HepG2 (cell line): ENCODE measurements at regions not wholly inside any gene's neighbourhood (a gene's known extent, or its start where the extent isn't known, plus 50 kb on each side); places are given as distances from the start of the nearest gene placed in this dataset.

Source experiments
- ATAC-seq: fragments of 200-7000 bp; cut with Tn5 transposase; 3 replicates; pipeline ENCODE4 v1.9.1; 2020; ENCODE audit warnings: mild to moderate bottlenecking, moderate library complexity
- BruUV-seq: library from RNA; stranded (reverse); fragments of 400-500 nt; replicated peaks from 2 replicates; lab custom pipeline; 2021; lab: Mats Ljungman, UMichigan
- CTCF ChIA-PET: fragments of 300-600 bp; formaldehyde crosslinking; extraction: SDS; loops from one replicate; lab custom pipeline; 2021; ENCODE audit warnings: low total read pairs, inconsistent platforms, low intra/inter-chr PET ratio; lab: Yijun Ruan, JAX
- POLR2A ChIA-PET: fragments of 350-600 bp; sonication (Branson Sonifier 250); formaldehyde crosslinking; loops from one replicate; lab custom pipeline; 2020; ENCODE audit warnings: antibody characterized with exemption, inconsistent platforms; lab: Yijun Ruan, JAX
- DNase-seq: peaks from one replicate; pipeline ENCODE4 v3.0.0-alpha.2; 2015; ENCODE audit warnings: low spot score
- FAIRE-seq: peaks from 3 replicates; lab custom pipeline; 2011; peaks lifted over from hg19 to GRCh38; lab: Jason Lieb, UNC
- H2AFZ ChIP-seq: one replicate; pipeline ENCODE4 v1.6.1; 2011; ENCODE audit warnings: low read length, inconsistent platforms
- H3K27ac ChIP-seq: fragments of 300-600 bp; 3 replicates; pipeline ENCODE4 v1.8.0; 2011; ENCODE audit warnings: mixed run types, mild to moderate bottlenecking, mixed read lengths, low read length, inconsistent platforms; ENCODE audit not compliant: insufficient read depth; ENCODE audit errors: extremely low read length
- H3K27me3 ChIP-seq, 2 experiments: fragments of 200-600 bp in 1 of 2; 2 replicates in 1 of 2; 3 replicates in 1 of 2; pipeline versions ENCODE4 v1.6.0 to v1.8.0; 2011; ENCODE audit warnings: low read length in 2 of 2, mild to moderate bottlenecking in 2 of 2, moderate library complexity in 2 of 2, inconsistent platforms in 1 of 2; ENCODE audit not compliant: insufficient read depth in 2 of 2, control insufficient read depth in 1 of 2
- H3K36me3 ChIP-seq, 2 experiments: fragments of 200-600 bp in 1 of 2; replicated peaks in 1 of 2; 2 replicates in 1 of 2; 3 replicates in 1 of 2; pipeline versions ENCODE4 v1.5.1 to v1.8.0; 2011; ENCODE audit warnings: low read length in 2 of 2, inconsistent platforms in 1 of 2; ENCODE audit not compliant: insufficient read depth in 2 of 2, control insufficient read depth in 1 of 2
- H3K4me1 ChIP-seq: 2 replicates; pipeline ENCODE4 v1.5.1; 2012; ENCODE audit warnings: low read length, inconsistent platforms; ENCODE audit not compliant: insufficient read depth
- H3K4me2 ChIP-seq: 2 replicates; pipeline ENCODE4 v1.6.0; 2011; ENCODE audit warnings: low read depth, low read length, inconsistent platforms
- H3K4me3 ChIP-seq, 3 experiments: fragments of 200-600 bp in 1 of 3; sonication (generic), shearing (Covaris generic) in 1 of 3; replicated peaks in 1 of 3; 2 replicates each; pipeline ENCODE4 v1.5.1; 2011 to 2016; ENCODE audit warnings: low read length in 3 of 3, inconsistent platforms in 2 of 3, low read depth in 2 of 3, mild to moderate bottlenecking in 2 of 3, control low read depth in 1 of 3, mixed read lengths in 1 of 3; ENCODE audit not compliant: insufficient read depth in 1 of 3
- H3K79me2 ChIP-seq: one replicate; pipeline ENCODE4 v1.6.1; 2011; ENCODE audit warnings: low read length, inconsistent platforms; ENCODE audit not compliant: insufficient read depth
- H3K9ac ChIP-seq: 2 replicates; pipeline ENCODE4 v1.6.0; 2011; ENCODE audit warnings: mild to moderate bottlenecking, low read depth, low read length, inconsistent platforms; ENCODE audit not compliant: insufficient read depth
- H3K9me3 ChIP-seq: 2 replicates; pipeline ENCODE4 v1.5.1; 2012; ENCODE audit warnings: mild to moderate bottlenecking, low read length
- H4K20me1 ChIP-seq: 2 replicates; pipeline ENCODE4 v1.6.0; 2011; ENCODE audit warnings: inconsistent platforms, mild to moderate bottlenecking, low read length, moderate library complexity; ENCODE audit not compliant: insufficient read depth
- ARID5B ChIP-seq: IDR thresholded peaks from 2 replicates; pipeline ENCODE4 v1.4.0; 2020; ENCODE audit warnings: mild to moderate bottlenecking, missing genetic modification reagents
- ESRRA ChIP-seq: sonication (generic); formaldehyde crosslinking; IDR thresholded peaks from 2 replicates; pipeline ENCODE4 v1.5.1; 2020; ENCODE audit warnings: mild to moderate bottlenecking, low read depth, missing genetic modification reagents
- HOXA9 ChIP-seq: sonication (generic); formaldehyde crosslinking; IDR thresholded peaks from 2 replicates; pipeline ENCODE4 v1.8.1; 2022; ENCODE audit warnings: missing genetic modification reagents, mild to moderate bottlenecking, moderate library complexity, borderline replicate concordance
- KDM2A ChIP-seq: sonication (generic); formaldehyde crosslinking; IDR thresholded peaks from 2 replicates; pipeline ENCODE4 v1.4.0; 2020; ENCODE audit warnings: low read depth, missing genetic modification reagents, borderline replicate concordance
- MLX ChIP-seq: IDR thresholded peaks from 2 replicates; pipeline ENCODE4 v1.6.1; 2016
- RCOR2 ChIP-seq: IDR thresholded peaks from 2 replicates; pipeline ENCODE4 v1.6.1; 2016; ENCODE audit warnings: missing biosample characterization, missing genetic modification reagents
- SATB2 ChIP-seq: sonication (generic); formaldehyde crosslinking; IDR thresholded peaks from 2 replicates; pipeline ENCODE4 v1.5.0; 2020; ENCODE audit warnings: missing genetic modification reagents
- THYN1 ChIP-seq: sonication (generic); formaldehyde crosslinking; IDR thresholded peaks from 2 replicates; pipeline ENCODE4 v1.8.1; 2023; ENCODE audit warnings: low read depth, mild to moderate bottlenecking, moderate library complexity, missing genetic modification reagents, borderline replicate concordance
- ZC3H13 ChIP-seq: sonication (generic); formaldehyde crosslinking; IDR thresholded peaks from 2 replicates; pipeline ENCODE4 v1.8.1; 2023; ENCODE audit warnings: mild to moderate bottlenecking, missing genetic modification reagents, moderate library complexity
- ZFP82 ChIP-seq: sonication (generic); formaldehyde crosslinking; IDR thresholded peaks from 2 replicates; pipeline ENCODE4 v1.5.1; 2020; ENCODE audit warnings: mild to moderate bottlenecking, missing genetic modification reagents, borderline replicate concordance
- ZNF30 ChIP-seq: sonication (generic); formaldehyde crosslinking; IDR thresholded peaks from 2 replicates; pipeline ENCODE4 v1.5.0; 2020; ENCODE audit warnings: mild to moderate bottlenecking, missing genetic modification reagents
- ZNF614 ChIP-seq: IDR thresholded peaks from 2 replicates; pipeline ENCODE4 v1.6.1; 2018; ENCODE audit warnings: missing biosample characterization, missing genetic modification reagents, inconsistent platforms, borderline replicate concordance
- ZSCAN29 ChIP-seq: sonication (generic); formaldehyde crosslinking; conservative IDR thresholded peaks from 2 replicates; pipeline ENCODE4 v1.4.0; 2020; ENCODE audit warnings: mild to moderate bottlenecking, missing genetic modification reagents
- WGBS: methylation state at CpG from one replicate; pipeline ENCODE4 v1.1.6; 2017; ENCODE audit warnings: low lambda C conversion rate; 5-methylcytosine and 5-hydroxymethylcytosine counted together
- in situ Hi-C: cut with HindIII; loops from 2 replicates; pipeline ENCODE4 v1.10.0; 2017; ENCODE audit warnings: low pct_unique_long_range_greater_than_20kb; ENCODE audit not compliant: extremely low pct_ligation_motif_present
- intact Hi-C: fragments of 100-400 bp; cut with micrococcal nuclease; formaldehyde crosslinking; loops from one replicate; pipeline ENCODE4 v1.10.0; 2022; ENCODE audit not compliant: unreplicated experiment
- TF ChIP-seq, protein P1 (sequence below): sonication (generic); formaldehyde crosslinking; IDR thresholded peaks from 2 replicates; pipeline ENCODE4 v1.8.0; 2022; ENCODE audit warnings: mild to moderate bottlenecking, missing genetic modification reagents
- TF ChIP-seq, protein P2 (sequence below): sonication (generic); formaldehyde crosslinking; conservative IDR thresholded peaks from 2 replicates; pipeline ENCODE4 v1.8.0; 2022; ENCODE audit warnings: mild to moderate bottlenecking, moderate library complexity, missing genetic modification reagents

DNA sequence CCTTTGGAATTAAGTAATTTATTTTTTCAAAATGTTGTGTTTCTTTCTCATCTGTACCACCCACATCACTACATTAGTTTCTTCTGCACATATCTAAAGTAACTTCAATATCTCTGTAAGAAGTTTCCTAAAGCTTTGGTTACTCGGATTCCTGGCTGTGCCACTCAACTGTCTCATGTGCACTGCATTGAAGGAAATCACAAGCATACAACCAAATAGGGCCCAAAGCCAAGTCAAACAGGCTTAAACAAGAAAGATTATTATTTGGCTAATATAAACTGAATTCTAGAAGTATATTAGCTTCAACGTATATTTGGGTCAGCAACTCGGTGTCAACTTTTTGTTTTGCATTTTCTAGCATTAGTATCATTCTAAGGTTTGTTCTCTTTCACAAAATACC lies 1647.6 kb upstream of the SPRY2 start:
- BruUV-seq = no TSS peak
- Histone ChIP-seq H3K9me3 (no peaks in the 10 kb centered on the region), H3K4me1 (no peaks in the 10 kb centered on the region), H3K27me3 (no peaks in the 10 kb centered on the region), H2AFZ (no peak overlapping the region), H3K36me3 (no peaks in the 10 kb centered on the region), H3K4me2 (no peak overlapping the region), H3K4me3 (no peak overlapping the region), H4K20me1 (no peaks in the 10 kb centered on the region), H3K79me2 (no peaks in the 10 kb centered on the region), H3K27ac (no peak overlapping the region), H3K9ac (no peak overlapping the region)
- in situ Hi-C loops (no loop called here), intact Hi-C loops (no loop called here)
- no peak for ATAC-seq
- WGBS = 3% methylated on average over 3 of the region's 3 CpGs
- ChIA-PET CTCF (no interaction called here), POLR2A (no interaction called here)
- no peak for DNase-seq
- no peak for FAIRE-seq
- TF ChIP-seq ZSCAN29 (CRISPR knock-in tag) (no peak), ESRRA (CRISPR knock-in tag) (no peak), THYN1 (CRISPR knock-in tag) (no peak), SATB2 (CRISPR knock-in tag) (no peak), RCOR2 (CRISPR knock-in tag) (no peak), ZFP82 (CRISPR knock-in tag) (no peak), ARID5B (CRISPR knock-in tag) (no peak), MLX (CRISPR knock-in tag) (no peak), ZC3H13 (no peak), ZNF614 (CRISPR knock-in tag) (no peak), HOXA9 (CRISPR knock-in tag) (no peak), KDM2A (CRISPR knock-in tag) (no peak), ZNF30 (CRISPR knock-in tag) (no peak)
- TF ChIP-seq, protein P1, sequence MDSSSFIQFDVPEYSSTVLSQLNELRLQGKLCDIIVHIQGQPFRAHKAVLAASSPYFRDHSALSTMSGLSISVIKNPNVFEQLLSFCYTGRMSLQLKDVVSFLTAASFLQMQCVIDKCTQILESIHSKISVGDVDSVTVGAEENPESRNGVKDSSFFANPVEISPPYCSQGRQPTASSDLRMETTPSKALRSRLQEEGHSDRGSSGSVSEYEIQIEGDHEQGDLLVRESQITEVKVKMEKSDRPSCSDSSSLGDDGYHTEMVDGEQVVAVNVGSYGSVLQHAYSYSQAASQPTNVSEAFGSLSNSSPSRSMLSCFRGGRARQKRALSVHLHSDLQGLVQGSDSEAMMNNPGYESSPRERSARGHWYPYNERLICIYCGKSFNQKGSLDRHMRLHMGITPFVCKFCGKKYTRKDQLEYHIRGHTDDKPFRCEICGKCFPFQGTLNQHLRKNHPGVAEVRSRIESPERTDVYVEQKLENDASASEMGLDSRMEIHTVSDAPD (CRISPR knock-in tag) = no peak
- TF ChIP-seq, protein P2, sequence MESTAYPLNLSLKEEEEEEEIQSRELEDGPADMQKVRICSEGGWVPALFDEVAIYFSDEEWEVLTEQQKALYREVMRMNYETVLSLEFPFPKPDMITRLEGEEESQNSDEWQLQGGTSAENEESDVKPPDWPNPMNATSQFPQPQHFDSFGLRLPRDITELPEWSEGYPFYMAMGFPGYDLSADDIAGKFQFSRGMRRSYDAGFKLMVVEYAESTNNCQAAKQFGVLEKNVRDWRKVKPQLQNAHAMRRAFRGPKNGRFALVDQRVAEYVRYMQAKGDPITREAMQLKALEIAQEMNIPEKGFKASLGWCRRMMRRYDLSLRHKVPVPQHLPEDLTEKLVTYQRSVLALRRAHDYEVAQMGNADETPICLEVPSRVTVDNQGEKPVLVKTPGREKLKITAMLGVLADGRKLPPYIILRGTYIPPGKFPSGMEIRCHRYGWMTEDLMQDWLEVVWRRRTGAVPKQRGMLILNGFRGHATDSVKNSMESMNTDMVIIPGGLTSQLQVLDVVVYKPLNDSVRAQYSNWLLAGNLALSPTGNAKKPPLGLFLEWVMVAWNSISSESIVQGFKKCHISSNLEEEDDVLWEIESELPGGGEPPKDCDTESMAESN (CRISPR knock-in tag) = no peak
